Activated CD8-positive, alpha-beta memory T cell treated with anti-CD3 and anti-CD28 coated beads, Interleukin-2, amount 10 ng/mL, durations not matched to agents 7 days and 5 days (primary cell): ENCODE measurements at regions not wholly inside any gene's neighbourhood (a gene's known extent, or its start where the extent isn't known, plus 50 kb on each side); places are given as distances from the start of the nearest gene placed in this dataset. TPM values are rescaled to one million over a fixed set of nuclear protein-coding genes. Genes with fewer than 3 reads are reported as not detected.

ENCODE experiments used
- microRNA-seq: library from miRNA; unstranded; fragments of <30 nt; microRNA quantifications from one replicate; pipeline ENCODE4 v1.2.0, GENCODE V29; 2022

Small RNA genes lying in the stretch of these regions (microRNA-seq; reads per million reads assigned to microRNA genes)
- gene MIR8062, result not detected
